Panc1 (cell line): ENCODE measurements at regions not wholly inside any gene's neighbourhood (a gene's known extent, or its start where the extent isn't known, plus 50 kb on each side); places are given as distances from the start of the nearest gene placed in this dataset.

ENCODE experiments used
- ATAC-seq: fragments of 200-7000 bp; cut with Tn5 transposase; 2 replicates; pipeline ENCODE4 v1.9.1; 2020; ENCODE audit warnings: mild to moderate bottlenecking, moderate library complexity
- BruUV-seq: library from RNA; stranded (reverse); fragments of 400-500 nt; replicated peaks from 2 replicates; lab custom pipeline; 2021; lab: Mats Ljungman, UMichigan
- CTCF ChIA-PET: fragments of 300-600 bp; sonication (Branson Sonifier 250); formaldehyde crosslinking; loops from one replicate; lab custom pipeline; 2022; ENCODE audit warnings: antibody characterized with exemption; lab: Charles Lee
- POLR2A ChIA-PET: fragments of 300-600 bp; sonication (Branson Sonifier 250); formaldehyde crosslinking; loops from one replicate; lab custom pipeline; 2022; ENCODE audit warnings: antibody characterized with exemption; lab: Charles Lee
- DNase-seq: peaks from one replicate; pipeline ENCODE4 v3.0.0-alpha.2; 2010; ENCODE audit warnings: low read depth, low spot score
- H3K27ac ChIP-seq: 2 replicates; pipeline ENCODE4 v1.5.1; 2011; ENCODE audit warnings: mild to moderate bottlenecking, low read length, inconsistent platforms
- H3K27me3 ChIP-seq: fragments of 200-500 bp; sonication (Bioruptor generic); 2 replicates; pipeline ENCODE4 v1.6.0; 2014; ENCODE audit warnings: low read length, inconsistent platforms; ENCODE audit not compliant: control insufficient read depth, insufficient read depth
- H3K36me3 ChIP-seq: fragments of 200-500 bp; sonication (Bioruptor generic); 2 replicates; pipeline ENCODE4 v1.5.1; 2014; ENCODE audit warnings: inconsistent platforms, mild to moderate bottlenecking, low read length, moderate library complexity; ENCODE audit not compliant: control insufficient read depth, insufficient read depth
- H3K4me1 ChIP-seq: 2 replicates; pipeline ENCODE4 v1.5.1; 2011; ENCODE audit warnings: inconsistent platforms, mild to moderate bottlenecking, low read length, moderate library complexity; ENCODE audit not compliant: control insufficient read depth, insufficient read depth
- H3K4me3 ChIP-seq, 2 experiments: 2 replicates each; pipeline ENCODE4 v1.5.1; 2011 to 2012; ENCODE audit warnings: low read depth in 2 of 2, low read length in 2 of 2, mild to moderate bottlenecking in 2 of 2, inconsistent platforms in 1 of 2, moderate library complexity in 1 of 2
- H3K9me3 ChIP-seq: fragments of 200-500 bp; sonication (Bioruptor generic); 2 replicates; pipeline ENCODE4 v1.5.1; 2014; ENCODE audit warnings: low read depth, mild to moderate bottlenecking, inconsistent platforms, low read length, moderate library complexity; ENCODE audit not compliant: control insufficient read depth, insufficient read depth
- POLR2AphosphoS5 ChIP-seq: IDR thresholded peaks from 2 replicates; pipeline ENCODE4 v1.6.1; 2012; ENCODE audit warnings: mild to moderate bottlenecking, low read depth, low read length, moderate library complexity
- SIN3A ChIP-seq: IDR thresholded peaks from 2 replicates; pipeline ENCODE4 v1.6.1; 2012; ENCODE audit warnings: low read depth, mild to moderate bottlenecking, low read length, moderate library complexity, borderline replicate concordance; ENCODE audit not compliant: insufficient read depth
- TCF7L2 ChIP-seq: IDR thresholded peaks from 2 replicates; pipeline ENCODE4 v1.6.1; 2011; ENCODE audit warnings: mild to moderate bottlenecking, low read depth, low read length, inconsistent platforms
- in situ Hi-C: cut with HindIII; loops from 2 replicates; pipeline ENCODE4 v1.10.0; 2016; ENCODE audit warnings: low sequenced_read_pairs, low pct_unique_long_range_greater_than_20kb
- intact Hi-C: fragments of 100-400 bp; cut with micrococcal nuclease; formaldehyde crosslinking; loops from one replicate; pipeline ENCODE4 v1.10.0; 2022; ENCODE audit not compliant: unreplicated experiment
- TF ChIP-seq, protein P1 (sequence below), 2 experiments: IDR thresholded peaks; 2 replicates each; pipeline ENCODE4 v1.6.1; 2011 to 2012; ENCODE audit warnings: low read depth in 2 of 2, control low read depth in 1 of 2, low read length in 1 of 2, mild to moderate bottlenecking in 1 of 2, moderate library complexity in 1 of 2; ENCODE audit not compliant: insufficient read depth in 1 of 2
- TF ChIP-seq, protein P2 (sequence below): fragments of 450-650 bp; IDR thresholded peaks from 2 replicates; pipeline ENCODE4 v1.5.1; 2017; ENCODE audit warnings: mild to moderate bottlenecking

DNA sequence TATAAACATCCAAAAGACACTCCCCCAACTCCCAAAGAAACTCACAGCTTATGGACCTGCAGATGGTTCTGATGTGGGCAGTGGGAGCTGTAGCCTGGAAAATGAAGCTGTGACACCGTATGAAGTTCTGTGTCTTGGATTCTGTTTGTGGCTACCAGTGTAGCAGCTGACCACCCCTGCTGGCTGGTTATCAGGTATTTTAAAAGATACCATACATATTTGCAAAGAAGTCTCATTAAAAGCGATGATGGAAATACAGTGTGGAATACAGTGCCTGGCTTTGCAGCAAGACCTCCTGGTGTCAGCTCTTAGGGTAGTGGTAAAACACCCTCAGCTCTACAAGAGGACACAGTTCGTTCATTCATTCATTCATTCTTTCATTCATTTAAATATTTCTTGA, 194.3 kb upstream of the PRKCQ start:
- no peak for DNase-seq
- Histone ChIP-seq H3K4me1 (no peaks in the 10 kb centered on the region), H3K27me3 (no peaks in the 10 kb centered on the region), H3K27ac (no peak overlapping the region), H3K36me3 (no peaks in the 10 kb centered on the region), H3K9me3 (no peaks in the 10 kb centered on the region), H3K4me3 (no peak overlapping the region)
- no peak for TF ChIP-seq POLR2AphosphoS5
- TF ChIP-seq, protein P1, sequence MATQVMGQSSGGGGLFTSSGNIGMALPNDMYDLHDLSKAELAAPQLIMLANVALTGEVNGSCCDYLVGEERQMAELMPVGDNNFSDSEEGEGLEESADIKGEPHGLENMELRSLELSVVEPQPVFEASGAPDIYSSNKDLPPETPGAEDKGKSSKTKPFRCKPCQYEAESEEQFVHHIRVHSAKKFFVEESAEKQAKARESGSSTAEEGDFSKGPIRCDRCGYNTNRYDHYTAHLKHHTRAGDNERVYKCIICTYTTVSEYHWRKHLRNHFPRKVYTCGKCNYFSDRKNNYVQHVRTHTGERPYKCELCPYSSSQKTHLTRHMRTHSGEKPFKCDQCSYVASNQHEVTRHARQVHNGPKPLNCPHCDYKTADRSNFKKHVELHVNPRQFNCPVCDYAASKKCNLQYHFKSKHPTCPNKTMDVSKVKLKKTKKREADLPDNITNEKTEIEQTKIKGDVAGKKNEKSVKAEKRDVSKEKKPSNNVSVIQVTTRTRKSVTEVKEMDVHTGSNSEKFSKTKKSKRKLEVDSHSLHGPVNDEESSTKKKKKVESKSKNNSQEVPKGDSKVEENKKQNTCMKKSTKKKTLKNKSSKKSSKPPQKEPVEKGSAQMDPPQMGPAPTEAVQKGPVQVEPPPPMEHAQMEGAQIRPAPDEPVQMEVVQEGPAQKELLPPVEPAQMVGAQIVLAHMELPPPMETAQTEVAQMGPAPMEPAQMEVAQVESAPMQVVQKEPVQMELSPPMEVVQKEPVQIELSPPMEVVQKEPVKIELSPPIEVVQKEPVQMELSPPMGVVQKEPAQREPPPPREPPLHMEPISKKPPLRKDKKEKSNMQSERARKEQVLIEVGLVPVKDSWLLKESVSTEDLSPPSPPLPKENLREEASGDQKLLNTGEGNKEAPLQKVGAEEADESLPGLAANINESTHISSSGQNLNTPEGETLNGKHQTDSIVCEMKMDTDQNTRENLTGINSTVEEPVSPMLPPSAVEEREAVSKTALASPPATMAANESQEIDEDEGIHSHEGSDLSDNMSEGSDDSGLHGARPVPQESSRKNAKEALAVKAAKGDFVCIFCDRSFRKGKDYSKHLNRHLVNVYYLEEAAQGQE (IDR thresholded peaks at IDR 0.05; ENCODE audit: insufficient read depth in 1 of 2, low read depth in 2 of 2, low read length in 1 of 2) = no peak
- TF ChIP-seq TCF7L2 = no peak
- TF ChIP-seq SIN3A = no peak
- TF ChIP-seq, protein P2, sequence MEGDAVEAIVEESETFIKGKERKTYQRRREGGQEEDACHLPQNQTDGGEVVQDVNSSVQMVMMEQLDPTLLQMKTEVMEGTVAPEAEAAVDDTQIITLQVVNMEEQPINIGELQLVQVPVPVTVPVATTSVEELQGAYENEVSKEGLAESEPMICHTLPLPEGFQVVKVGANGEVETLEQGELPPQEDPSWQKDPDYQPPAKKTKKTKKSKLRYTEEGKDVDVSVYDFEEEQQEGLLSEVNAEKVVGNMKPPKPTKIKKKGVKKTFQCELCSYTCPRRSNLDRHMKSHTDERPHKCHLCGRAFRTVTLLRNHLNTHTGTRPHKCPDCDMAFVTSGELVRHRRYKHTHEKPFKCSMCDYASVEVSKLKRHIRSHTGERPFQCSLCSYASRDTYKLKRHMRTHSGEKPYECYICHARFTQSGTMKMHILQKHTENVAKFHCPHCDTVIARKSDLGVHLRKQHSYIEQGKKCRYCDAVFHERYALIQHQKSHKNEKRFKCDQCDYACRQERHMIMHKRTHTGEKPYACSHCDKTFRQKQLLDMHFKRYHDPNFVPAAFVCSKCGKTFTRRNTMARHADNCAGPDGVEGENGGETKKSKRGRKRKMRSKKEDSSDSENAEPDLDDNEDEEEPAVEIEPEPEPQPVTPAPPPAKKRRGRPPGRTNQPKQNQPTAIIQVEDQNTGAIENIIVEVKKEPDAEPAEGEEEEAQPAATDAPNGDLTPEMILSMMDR = no peak
- in situ Hi-C loops = no loop called here
- intact Hi-C loops = no loop called here
- no TSS peak for BruUV-seq
- ATAC-seq = no peak
- ChIA-PET POLR2A (no interaction called here), CTCF (no interaction called here)

DNA sequence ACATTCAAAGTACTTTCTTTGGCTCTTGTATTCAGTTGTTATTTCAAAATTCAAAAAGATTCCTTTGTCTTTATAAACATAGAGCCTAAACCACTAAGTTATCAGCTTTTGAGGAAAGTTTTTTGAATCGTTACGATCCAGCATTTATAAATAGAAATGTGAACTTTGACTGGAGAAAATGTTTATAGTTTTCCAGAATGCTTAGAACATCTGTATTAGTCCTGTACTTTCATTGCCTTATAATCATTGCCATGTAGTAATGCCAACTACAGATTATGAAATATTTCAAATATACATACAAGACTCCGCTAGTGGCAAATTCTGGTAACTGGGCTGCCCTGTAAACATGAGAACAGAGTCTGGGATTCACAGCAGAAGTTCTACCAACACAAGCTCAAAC, 191.3 kb upstream of the PRKCQ start:
- H3K4me1 ChIP-seq = no peaks in the 10 kb centered on the region
- no peak for TF ChIP-seq POLR2AphosphoS5
- no peak for TF ChIP-seq SIN3A
- TF ChIP-seq, protein P2 = no peak
- TF ChIP-seq, protein P1 (IDR thresholded peaks at IDR 0.05; ENCODE audit: insufficient read depth in 1 of 2, low read depth in 2 of 2, low read length in 1 of 2) = no peak
- no peak for TF ChIP-seq TCF7L2
- intact Hi-C loops (no loop called here), in situ Hi-C loops (no loop called here)
- DNase-seq (no peak), ATAC-seq (no peak)
- H3K4me3 ChIP-seq = no peak overlapping the region
- POLR2A ChIA-PET = no interaction called here
- BruUV-seq = no TSS peak
- no peak overlapping the region for H3K27ac ChIP-seq
- H3K36me3 ChIP-seq = no peaks in the 10 kb centered on the region
- CTCF ChIA-PET = no interaction called here
- no peaks in the 10 kb centered on the region for H3K9me3 ChIP-seq
- H3K27me3 ChIP-seq = no peaks in the 10 kb centered on the region
